ENCODE measurements at regions not wholly inside any gene's neighbourhood (a gene's known extent, or its start where the extent isn't known, plus 50 kb on each side); places are given as distances from the start of the nearest gene placed in this dataset.

GRCh38 chr4:71167083-71167482 is 171.7 kb upstream of the SLC4A4 start:
- Mint-ChIP-seq H3K4me3 (no peak overlapping the region), H3K27me3 (no peaks in the 10 kb centered on the region)
- CTCF ChIA-PET = no interaction called here

GRCh38 chr4:71171592-71171991 is 167.2 kb upstream of the SLC4A4 start:
- no peaks in the 10 kb centered on the region for H3K4me1 Mint-ChIP-seq (ENCODE audit: low read depth)

More at GRCh38 chr4:71167083-71167482, 171.7 kb upstream of the SLC4A4 start:
- Mint-ChIP-seq H3K36me3 (no peaks in the 10 kb centered on the region), H3K27ac (no peak overlapping the region), H3K9me3 (no peaks in the 10 kb centered on the region), H3K4me1 (ENCODE audit: low read depth) (no peaks in the 10 kb centered on the region)
- DNase-seq = no peak
- intact Hi-C loops (cut with micrococcal nuclease) = no loop called here
- POLR2A ChIA-PET = no interaction called here

GRCh38 chr4:71181332-71181731 is 157.5 kb upstream of the SLC4A4 start:
- Mint-ChIP-seq H3K9me3 (no peaks in the 10 kb centered on the region), H3K4me3 (no peak overlapping the region), H3K36me3 (no peaks in the 10 kb centered on the region), H3K27ac (no peak overlapping the region), H3K4me1 (ENCODE audit: low read depth) (peaks cover 15% of the 10 kb centered on the region), H3K27me3 (peaks cover 16% of the 10 kb centered on the region)
- ChIA-PET CTCF (interaction anchor here (1.0 kb wide), 1 partner anchor 8 kb away, joined by 3 read pairs; no protein-coding TSS in a partner anchor), POLR2A (no interaction called here)
- intact Hi-C loops (cut with micrococcal nuclease) = loop anchor here (10.0 kb wide), 1 partner anchor 577 kb away; no protein-coding TSS in a partner anchor
- DNase-seq = no peak

More at GRCh38 chr4:71171592-71171991, 167.2 kb upstream of the SLC4A4 start:
- POLR2A ChIA-PET = no interaction called here
- intact Hi-C loops (cut with micrococcal nuclease) = no loop called here
- DNase-seq = no peak
- CTCF ChIA-PET = no interaction called here
- H3K9me3 Mint-ChIP-seq = no peaks in the 10 kb centered on the region
- peaks cover 2% of the 10 kb centered on the region for H3K27me3 Mint-ChIP-seq
- H3K4me3 Mint-ChIP-seq = no peak overlapping the region
- H3K36me3 Mint-ChIP-seq = no peaks in the 10 kb centered on the region
- H3K27ac Mint-ChIP-seq = no peak overlapping the region

GRCh38 chr4:71184195-71184781 is 154.5 kb upstream of the SLC4A4 start:
- H3K27ac Mint-ChIP-seq = no peak overlapping the region
- ChIA-PET CTCF (interaction anchor here (0.7 to 2.2 kb wide), 16 partner anchors 11 to 532 kb away, joined by 3 to 11 read pairs (median 4); no protein-coding TSS in a partner anchor), POLR2A (no interaction called here)
- peak; percentile 44 for DNase-seq
- no peaks in the 10 kb centered on the region for H3K9me3 Mint-ChIP-seq
- H3K36me3 Mint-ChIP-seq = no peaks in the 10 kb centered on the region
- intact Hi-C loops (cut with micrococcal nuclease) = loop anchor here (1.0 to 10.0 kb wide), 2 partner anchors 529 to 579 kb away; no protein-coding TSS in a partner anchor
- H3K4me1 Mint-ChIP-seq (ENCODE audit: low read depth) = peaks cover 27% of the 10 kb centered on the region
- H3K27me3 Mint-ChIP-seq = peaks cover 27% of the 10 kb centered on the region
- H3K4me3 Mint-ChIP-seq = no peak overlapping the region

GRCh38 chr4:71185037-71185436 is 153.8 kb upstream of the SLC4A4 start:
- ChIA-PET POLR2A (no interaction called here), CTCF (interaction anchor here (0.6 to 2.2 kb wide), 14 partner anchors 10 to 531 kb away, joined by 3 to 11 read pairs (median 4); no protein-coding TSS in a partner anchor)
- intact Hi-C loops (cut with micrococcal nuclease) = loop anchor here (5.0 to 10.0 kb wide), 2 partner anchors 193 to 580 kb away; partner anchors contain the start of gene DCK
- H3K4me1 Mint-ChIP-seq (ENCODE audit: low read depth) = peaks cover 27% of the 10 kb centered on the region
- H3K4me3 Mint-ChIP-seq = no peak overlapping the region
- H3K9me3 Mint-ChIP-seq = no peaks in the 10 kb centered on the region
- peaks cover 27% of the 10 kb centered on the region for H3K27me3 Mint-ChIP-seq
- no peaks in the 10 kb centered on the region for H3K36me3 Mint-ChIP-seq
- no peak for DNase-seq
- no peak overlapping the region for H3K27ac Mint-ChIP-seq

GRCh38 chr4:71186257-71186565 is 152.6 kb upstream of the SLC4A4 start:
- H3K4me1 Mint-ChIP-seq (ENCODE audit: low read depth) = peaks cover 27% of the 10 kb centered on the region
- intact Hi-C loops (cut with micrococcal nuclease) = loop anchor here (5.0 to 10.0 kb wide), 2 partner anchors 194 to 581 kb away; partner anchors contain the start of gene DCK
- ChIA-PET CTCF (no interaction called here), POLR2A (no interaction called here)
- peaks cover 29% of the 10 kb centered on the region for H3K27me3 Mint-ChIP-seq
- no peaks in the 10 kb centered on the region for H3K9me3 Mint-ChIP-seq
- H3K4me3 Mint-ChIP-seq = peak overlapping the region; percentile 73
- no peak overlapping the region for H3K27ac Mint-ChIP-seq
- no peak for DNase-seq
- H3K36me3 Mint-ChIP-seq = no peaks in the 10 kb centered on the region

GRCh38 chr4:71186566-71187403 is 152.0 kb upstream of the SLC4A4 start:
- CTCF ChIA-PET = interaction anchor here (1.2 kb wide), 1 partner anchor 535 kb away, joined by 3 read pairs; no protein-coding TSS in a partner anchor
- Mint-ChIP-seq H3K27me3 (peaks cover 29% of the 10 kb centered on the region), H3K4me1 (ENCODE audit: low read depth) (peaks cover 27% of the 10 kb centered on the region), H3K27ac (no peak overlapping the region), H3K4me3 (peak overlapping the region; percentile 75), H3K36me3 (no peaks in the 10 kb centered on the region), H3K9me3 (no peaks in the 10 kb centered on the region)
- intact Hi-C loops (cut with micrococcal nuclease) = loop anchor here (5.0 to 10.0 kb wide), 2 partner anchors 194 to 582 kb away; partner anchors contain the start of gene DCK
- POLR2A ChIA-PET = interaction anchor here (0.7 kb wide), 1 partner anchor 193 kb away, joined by 3 read pairs; the partner anchor contains the start of gene DCK
- DNase-seq = peak; percentile 27

- peak; percentile 35 for DNase-seq
- Mint-ChIP-seq H3K4me3 (peak overlapping the region; percentile 71), H3K27ac (no peak overlapping the region), H3K36me3 (no peaks in the 10 kb centered on the region), H3K4me1 (ENCODE audit: low read depth) (peaks cover 27% of the 10 kb centered on the region), H3K9me3 (no peaks in the 10 kb centered on the region), H3K27me3 (peaks cover 30% of the 10 kb centered on the region)
- intact Hi-C loops (cut with micrococcal nuclease) = loop anchor here (5.0 to 10.0 kb wide), 2 partner anchors 195 to 583 kb away; partner anchors contain the start of gene DCK
- ChIA-PET CTCF (interaction anchor here (0.5 to 1.2 kb wide), 2 partner anchors 51 to 536 kb away, joined by 3 read pairs; no protein-coding TSS in a partner anchor), POLR2A (interaction anchor here (0.7 to 1.0 kb wide), 2 partner anchors 184 to 194 kb away, joined by 3 read pairs; partner anchors contain the start of gene DCK)
Observed at GRCh38 chr4:71187404-71188155, 151.2 kb upstream of the SLC4A4 start.

- Mint-ChIP-seq H3K4me1 (ENCODE audit: low read depth) (peaks cover 27% of the 10 kb centered on the region), H3K4me3 (peak overlapping the region; percentile 71), H3K27me3 (peaks cover 34% of the 10 kb centered on the region), H3K9me3 (no peaks in the 10 kb centered on the region), H3K27ac (no peak overlapping the region), H3K36me3 (no peaks in the 10 kb centered on the region)
- intact Hi-C loops (cut with micrococcal nuclease) = loop anchor here (5.0 to 10.0 kb wide), 2 partner anchors 196 to 583 kb away; partner anchors contain the start of gene DCK
- no peak for DNase-seq
- ChIA-PET POLR2A (interaction anchor here (1.0 kb wide), 1 partner anchor 184 kb away, joined by 3 read pairs; no protein-coding TSS in a partner anchor), CTCF (interaction anchor here (1.2 kb wide), 1 partner anchor 537 kb away, joined by 3 read pairs; no protein-coding TSS in a partner anchor)
Observed at GRCh38 chr4:71188156-71188640, 150.6 kb upstream of the SLC4A4 start.

GRCh38 chr4:71188951-71189350 is 149.9 kb upstream of the SLC4A4 start:
- Mint-ChIP-seq H3K27ac (no peak overlapping the region), H3K4me1 (ENCODE audit: low read depth) (peaks cover 27% of the 10 kb centered on the region), H3K36me3 (no peaks in the 10 kb centered on the region), H3K4me3 (no peak overlapping the region), H3K27me3 (peaks cover 34% of the 10 kb centered on the region), H3K9me3 (no peaks in the 10 kb centered on the region)
- ChIA-PET CTCF (no interaction called here), POLR2A (no interaction called here)
- intact Hi-C loops (cut with micrococcal nuclease) = loop anchor here (5.0 to 10.0 kb wide), 2 partner anchors 197 to 584 kb away; partner anchors contain the start of gene DCK
- no peak for DNase-seq

GRCh38 chr4:71189471-71189870 is 149.3 kb upstream of the SLC4A4 start:
- Mint-ChIP-seq H3K27ac (no peak overlapping the region), H3K36me3 (no peaks in the 10 kb centered on the region), H3K27me3 (peaks cover 31% of the 10 kb centered on the region), H3K9me3 (no peaks in the 10 kb centered on the region), H3K4me3 (no peak overlapping the region), H3K4me1 (ENCODE audit: low read depth) (peaks cover 23% of the 10 kb centered on the region)
- ChIA-PET POLR2A (no interaction called here), CTCF (no interaction called here)
- intact Hi-C loops (cut with micrococcal nuclease) = loop anchor here (5.0 to 10.0 kb wide), 2 partner anchors 197 to 585 kb away; partner anchors contain the start of gene DCK
- no peak for DNase-seq

All from activated CD4-positive, alpha-beta memory T cell treated with anti-CD3 and anti-CD28 coated beads for 36 hours (primary cell).